ENCODE measurements at regions not wholly inside any gene's neighbourhood (a gene's known extent, or its start where the extent isn't known, plus 50 kb on each side); places are given as distances from the start of the nearest gene placed in this dataset.

GRCh38 chr5:4370218-4370617 lies 769.9 kb upstream of the ADAMTS16 start:
- no peak for TF ChIP-seq CTCF (IDR thresholded peaks at IDR 0.05; ENCODE audit: borderline replicate concordance, extremely low read depth, insufficient read depth)
- no peaks in the 10 kb centered on the region for H3K4me1 ChIP-seq (ENCODE audit: control insufficient read depth in 2 of 3, insufficient read depth in 2 of 3, low read depth in 1 of 3, low read length in 3 of 3)
- no peak for FAIRE-seq
- H3K9ac ChIP-seq (ENCODE audit: low read length in 3 of 3) = no peak overlapping the region
- H3K27me3 ChIP-seq (ENCODE audit: control insufficient read depth, insufficient read depth, low read length) = no peaks in the 10 kb centered on the region
- H3K9me3 ChIP-seq (ENCODE audit: control insufficient read depth in 2 of 3, insufficient read depth in 1 of 3, low read length in 3 of 3) = no peaks in the 10 kb centered on the region
- H3K27ac ChIP-seq (ENCODE audit: low read depth in 2 of 2, low read length in 2 of 2) = no peak overlapping the region
- intact Hi-C loops (cut with DNase I) = no loop called here
- DNase-seq = no peak
- no peak overlapping the region for H3K4me3 ChIP-seq (ENCODE audit: low read length in 3 of 3)
- H3K36me3 ChIP-seq (ENCODE audit: control insufficient read depth in 2 of 3, insufficient read depth in 3 of 3, low read length in 3 of 3) = no peaks in the 10 kb centered on the region

DNA sequence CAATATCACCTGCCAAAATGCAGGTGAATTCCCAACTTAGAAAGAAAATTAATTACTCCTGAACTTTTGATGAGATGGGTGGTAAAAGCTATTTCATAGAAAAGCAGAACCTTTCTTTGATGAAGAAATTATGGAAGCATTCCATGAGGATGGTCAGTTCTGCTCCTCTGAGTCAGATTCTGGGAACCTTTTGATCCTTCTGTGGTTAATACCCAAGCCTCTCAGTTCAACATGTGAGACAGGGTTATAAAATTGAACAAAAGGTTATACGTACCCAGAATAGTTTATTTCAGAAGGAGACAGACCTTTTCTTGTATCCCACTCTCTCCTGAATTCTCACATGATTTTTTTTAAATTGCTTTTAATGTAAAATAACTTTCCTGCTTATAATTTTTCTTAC lies 767.6 kb upstream of the ADAMTS16 start:
- Histone ChIP-seq H3K9me3 (ENCODE audit: control insufficient read depth in 2 of 3, insufficient read depth in 1 of 3, low read length in 3 of 3) (no peaks in the 10 kb centered on the region), H3K27ac (ENCODE audit: low read depth in 2 of 2, low read length in 2 of 2) (no peak overlapping the region), H3K4me3 (ENCODE audit: low read length in 3 of 3) (no peak overlapping the region), H3K4me1 (ENCODE audit: control insufficient read depth in 2 of 3, insufficient read depth in 2 of 3, low read depth in 1 of 3, low read length in 3 of 3) (no peaks in the 10 kb centered on the region), H3K9ac (ENCODE audit: low read length in 3 of 3) (no peak overlapping the region), H3K27me3 (ENCODE audit: control insufficient read depth, insufficient read depth, low read length) (no peaks in the 10 kb centered on the region), H3K36me3 (ENCODE audit: control insufficient read depth in 2 of 3, insufficient read depth in 3 of 3, low read length in 3 of 3) (no peaks in the 10 kb centered on the region)
- TF ChIP-seq CTCF (IDR thresholded peaks at IDR 0.05; ENCODE audit: borderline replicate concordance, extremely low read depth, insufficient read depth) = no peak
- DNase-seq (no peak), FAIRE-seq (no peak)
- intact Hi-C loops (cut with DNase I) = no loop called here

DNA sequence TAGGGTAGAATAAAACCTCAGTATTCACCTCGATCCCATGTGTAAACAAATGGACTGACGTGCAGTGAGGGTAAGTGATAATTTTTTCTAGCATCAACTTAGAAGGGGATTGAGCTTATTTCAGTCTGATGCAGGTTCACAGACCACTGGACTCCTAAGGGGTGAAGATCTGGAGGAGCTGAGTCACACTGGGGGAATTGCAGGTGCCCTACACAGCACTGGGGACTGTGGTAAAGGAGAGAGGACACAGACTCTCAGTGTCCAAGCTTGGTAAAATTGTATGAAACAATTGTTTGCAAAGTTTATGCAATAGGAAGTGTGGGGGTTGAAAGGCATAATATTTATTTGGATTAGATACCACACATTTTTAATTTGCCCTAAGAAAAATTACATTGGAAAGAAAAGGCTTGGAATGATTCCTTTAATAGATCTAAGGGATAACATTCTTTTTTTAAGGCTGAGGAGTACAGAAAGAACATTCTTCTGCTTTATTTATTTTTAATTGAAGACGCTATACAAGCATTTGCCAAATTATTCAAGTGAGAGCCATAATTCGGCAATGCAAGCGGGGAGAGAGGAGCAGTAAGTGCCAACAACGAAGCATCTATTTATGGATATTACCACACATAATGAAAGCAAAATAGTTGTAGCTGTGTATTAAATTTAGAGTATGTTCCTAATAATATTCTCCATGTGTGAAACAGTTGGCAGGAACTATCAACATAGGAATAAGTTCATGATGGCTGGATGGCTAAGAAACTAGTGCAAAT lies 766.9 kb upstream of the ADAMTS16 start:
- TF ChIP-seq CTCF (IDR thresholded peaks at IDR 0.05; ENCODE audit: borderline replicate concordance, extremely low read depth, insufficient read depth) = no peak
- H3K27me3 ChIP-seq (ENCODE audit: control insufficient read depth, insufficient read depth, low read length) = no peaks in the 10 kb centered on the region
- no peak overlapping the region for H3K27ac ChIP-seq (ENCODE audit: low read depth in 2 of 2, low read length in 2 of 2)
- H3K36me3 ChIP-seq (ENCODE audit: control insufficient read depth in 2 of 3, insufficient read depth in 3 of 3, low read length in 3 of 3) = no peaks in the 10 kb centered on the region
- intact Hi-C loops (cut with DNase I) = no loop called here
- DNase-seq (no peak), FAIRE-seq (no peak)
- H3K4me1 ChIP-seq (ENCODE audit: control insufficient read depth in 2 of 3, insufficient read depth in 2 of 3, low read depth in 1 of 3, low read length in 3 of 3) = no peaks in the 10 kb centered on the region
- no peak overlapping the region for H3K9ac ChIP-seq (ENCODE audit: low read length in 3 of 3)
- H3K9me3 ChIP-seq (ENCODE audit: control insufficient read depth in 2 of 3, insufficient read depth in 1 of 3, low read length in 3 of 3) = no peaks in the 10 kb centered on the region
- no peak overlapping the region for H3K4me3 ChIP-seq (ENCODE audit: low read length in 3 of 3)

- H3K36me3 ChIP-seq (ENCODE audit: control insufficient read depth in 2 of 3, insufficient read depth in 3 of 3, low read length in 3 of 3) = no peaks in the 10 kb centered on the region
- DNase-seq (no peak), FAIRE-seq (no peak)
- no peaks in the 10 kb centered on the region for H3K9me3 ChIP-seq (ENCODE audit: control insufficient read depth in 2 of 3, insufficient read depth in 1 of 3, low read length in 3 of 3)
- no peak for TF ChIP-seq CTCF (IDR thresholded peaks at IDR 0.05; ENCODE audit: borderline replicate concordance, extremely low read depth, insufficient read depth)
- no peak overlapping the region for H3K4me3 ChIP-seq (ENCODE audit: low read length in 3 of 3)
- H3K4me1 ChIP-seq (ENCODE audit: control insufficient read depth in 2 of 3, insufficient read depth in 2 of 3, low read depth in 1 of 3, low read length in 3 of 3) = no peaks in the 10 kb centered on the region
- H3K27ac ChIP-seq (ENCODE audit: low read depth in 2 of 2, low read length in 2 of 2) = no peak overlapping the region
- intact Hi-C loops (cut with DNase I) = no loop called here
- no peaks in the 10 kb centered on the region for H3K27me3 ChIP-seq (ENCODE audit: control insufficient read depth, insufficient read depth, low read length)
- no peak overlapping the region for H3K9ac ChIP-seq (ENCODE audit: low read length in 3 of 3)
Observed at GRCh38 chr5:4374866-4375265, 765.3 kb upstream of the ADAMTS16 start.

Measured in kidney (tissue), 13 donors.